Neural cell (in vitro differentiated cells): ENCODE measurements at regions not wholly inside any gene's neighbourhood (a gene's known extent, or its start where the extent isn't known, plus 50 kb on each side); places are given as distances from the start of the nearest gene placed in this dataset.
A peak's percentile ranks its signal among the peaks of the same experiment; 100 is the strongest.

Experiments
- H2AFZ ChIP-seq: fragments of 200-600, 300-800 bp; sonication (generic), shearing (Covaris generic); 2 replicates; pipeline ENCODE4 v1.6.0; 2014; ENCODE audit warnings: low read depth, mild to moderate bottlenecking, antibody characterized with exemption, low read length, moderate library complexity
- H3F3A ChIP-seq: fragments of 200-600 bp; shearing (Covaris generic); 2 replicates; pipeline ENCODE4 v1.6.1; 2016; ENCODE audit warnings: mild to moderate bottlenecking, moderate library complexity, mixed read lengths, antibody characterized with exemption, low read length; ENCODE audit not compliant: insufficient read depth, poor library complexity, severe bottlenecking
- H3K27ac ChIP-seq: fragments of 200-600, 300-800 bp; sonication (generic), shearing (Covaris generic); 2 replicates; pipeline ENCODE4 v1.5.1; 2014; ENCODE audit warnings: mild to moderate bottlenecking, low read length, moderate library complexity
- H3K27me3 ChIP-seq: fragments of 300-800, 200-600 bp; sonication (generic), shearing (Covaris generic); 2 replicates; pipeline ENCODE4 v1.6.0; 2014; ENCODE audit warnings: mild to moderate bottlenecking, low read depth, low read length, moderate library complexity; ENCODE audit not compliant: insufficient read depth
- H3K36me3 ChIP-seq: fragments of 300-800, 200-600 bp; sonication (generic), shearing (Covaris generic); 2 replicates; pipeline ENCODE4 v1.5.1; 2014; ENCODE audit warnings: mild to moderate bottlenecking, antibody characterized with exemption, low read length, moderate library complexity; ENCODE audit not compliant: insufficient read depth
- H3K4me2 ChIP-seq: fragments of 300-800, 200-600 bp; sonication (generic), shearing (Covaris generic); 2 replicates; pipeline ENCODE4 v1.6.0; 2014; ENCODE audit warnings: mild to moderate bottlenecking, low read length
- H3K4me3 ChIP-seq: fragments of 300-800, 200-600 bp; sonication (generic), shearing (Covaris generic); 2 replicates; pipeline ENCODE4 v1.5.1; 2014; ENCODE audit warnings: mild to moderate bottlenecking, low read length, moderate library complexity
- H3K79me2 ChIP-seq: fragments of 200-600 bp; shearing (Covaris generic); replicated peaks from 2 replicates; pipeline ENCODE4 v1.6.0; 2014; ENCODE audit warnings: mild to moderate bottlenecking, low read length, moderate library complexity; ENCODE audit not compliant: insufficient read depth
- H3K9ac ChIP-seq: fragments of 300-800, 200-600 bp; sonication (generic), shearing (Covaris generic); 2 replicates; pipeline ENCODE4 v1.6.1; 2016; ENCODE audit warnings: mild to moderate bottlenecking, low read length, mixed read lengths
- H3K9me2 ChIP-seq: fragments of 200-600 bp; shearing (Covaris generic); 2 replicates; pipeline ENCODE4 v1.6.1; 2016; ENCODE audit warnings: mild to moderate bottlenecking, low read length, mixed read lengths; ENCODE audit not compliant: insufficient read depth
- H3K9me3 ChIP-seq: fragments of 200-600, 300-800 bp; sonication (generic), shearing (Covaris generic); 2 replicates; pipeline ENCODE4 v1.6.1; 2016; ENCODE audit warnings: mild to moderate bottlenecking, mixed run types, low read length, moderate library complexity, mixed read lengths
- H4K20me1 ChIP-seq: fragments of 200-600 bp; shearing (Covaris generic); 2 replicates; pipeline ENCODE4 v1.6.1; 2016; ENCODE audit warnings: mild to moderate bottlenecking, mixed run types; ENCODE audit not compliant: insufficient read depth
- CTCF ChIP-seq: fragments of 450-650 bp; IDR thresholded peaks from 2 replicates; pipeline ENCODE4 v1.5.1; 2014; ENCODE audit warnings: antibody characterized with exemption, mild to moderate bottlenecking, moderate library complexity; ENCODE audit not compliant: poor library complexity, severe bottlenecking
- EP300 ChIP-seq: fragments of 450-650 bp; conservative IDR thresholded peaks from 2 replicates; pipeline ENCODE4 v1.6.1; 2014; ENCODE audit warnings: antibody characterized with exemption, mild to moderate bottlenecking, moderate library complexity; ENCODE audit not compliant: poor library complexity, severe bottlenecking
- EZH2 ChIP-seq: fragments of 200-600, 300-800 bp; shearing (Covaris generic), sonication (generic); IDR thresholded peaks from 2 replicates; pipeline ENCODE4 v1.6.1; 2014; ENCODE audit warnings: antibody characterized with exemption, low read length, borderline replicate concordance, mild to moderate bottlenecking; ENCODE audit not compliant: insufficient read depth, poor library complexity, severe bottlenecking
- MXI1 ChIP-seq: fragments of 450-650 bp; conservative IDR thresholded peaks from 2 replicates; pipeline ENCODE4 v1.6.1; 2014; ENCODE audit warnings: antibody characterized with exemption, mild to moderate bottlenecking; ENCODE audit not compliant: poor library complexity, severe bottlenecking
- POLR2AphosphoS5 ChIP-seq: IDR thresholded peaks from 2 replicates; pipeline ENCODE4 v1.6.1; 2012
- RAD21 ChIP-seq: fragments of 450-650 bp; conservative IDR thresholded peaks from 2 replicates; pipeline ENCODE4 v1.6.1; 2014; ENCODE audit warnings: antibody characterized with exemption, mild to moderate bottlenecking, moderate library complexity
- SMC3 ChIP-seq: fragments of 450-650 bp; conservative IDR thresholded peaks from 2 replicates; pipeline ENCODE4 v1.6.1; 2014; ENCODE audit warnings: antibody characterized with exemption, mild to moderate bottlenecking, moderate library complexity; ENCODE audit not compliant: poor library complexity
- TAF1 ChIP-seq: IDR thresholded peaks from 2 replicates; pipeline ENCODE4 v1.6.1; 2012; ENCODE audit warnings: low read depth
- TF ChIP-seq, protein P1 (sequence below): IDR thresholded peaks from 2 replicates; pipeline ENCODE4 v1.6.1; 2012; ENCODE audit warnings: borderline replicate concordance

DNA sequence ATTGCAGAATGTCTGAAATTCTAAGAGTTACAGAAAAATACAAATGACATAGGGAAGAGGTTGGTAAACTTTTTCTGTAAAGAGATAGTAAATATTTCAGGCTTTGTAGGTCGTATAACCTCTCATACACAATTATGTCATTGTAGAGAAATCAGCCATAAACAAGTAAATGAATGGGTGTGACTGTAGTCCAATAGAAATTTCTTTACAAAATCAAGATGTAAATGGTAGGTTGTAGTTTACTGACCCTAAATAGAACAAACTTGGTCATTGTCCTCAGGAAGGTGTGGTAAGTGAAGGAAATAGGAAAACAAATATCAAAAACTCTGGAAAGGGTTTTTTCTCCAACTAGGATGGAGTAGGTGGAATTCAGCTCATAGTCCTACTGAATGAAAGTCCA lies 415.5 kb upstream of the SPHKAP start:
- Histone ChIP-seq H3K9me3 (no peaks in the 10 kb centered on the region), H3K4me3 (no peak overlapping the region), H3K27me3 (no peaks in the 10 kb centered on the region), H3F3A (no peaks in the 10 kb centered on the region), H2AFZ (no peak overlapping the region), H3K9me2 (no peaks in the 10 kb centered on the region), H3K79me2 (no peaks in the 10 kb centered on the region), H3K36me3 (no peaks in the 10 kb centered on the region), H4K20me1 (no peaks in the 10 kb centered on the region), H3K4me2 (no peak overlapping the region), H3K27ac (no peak overlapping the region), H3K9ac (no peak overlapping the region)
- no peak for TF ChIP-seq SMC3
- TF ChIP-seq TAF1, result no peak
- TF ChIP-seq, protein P1, sequence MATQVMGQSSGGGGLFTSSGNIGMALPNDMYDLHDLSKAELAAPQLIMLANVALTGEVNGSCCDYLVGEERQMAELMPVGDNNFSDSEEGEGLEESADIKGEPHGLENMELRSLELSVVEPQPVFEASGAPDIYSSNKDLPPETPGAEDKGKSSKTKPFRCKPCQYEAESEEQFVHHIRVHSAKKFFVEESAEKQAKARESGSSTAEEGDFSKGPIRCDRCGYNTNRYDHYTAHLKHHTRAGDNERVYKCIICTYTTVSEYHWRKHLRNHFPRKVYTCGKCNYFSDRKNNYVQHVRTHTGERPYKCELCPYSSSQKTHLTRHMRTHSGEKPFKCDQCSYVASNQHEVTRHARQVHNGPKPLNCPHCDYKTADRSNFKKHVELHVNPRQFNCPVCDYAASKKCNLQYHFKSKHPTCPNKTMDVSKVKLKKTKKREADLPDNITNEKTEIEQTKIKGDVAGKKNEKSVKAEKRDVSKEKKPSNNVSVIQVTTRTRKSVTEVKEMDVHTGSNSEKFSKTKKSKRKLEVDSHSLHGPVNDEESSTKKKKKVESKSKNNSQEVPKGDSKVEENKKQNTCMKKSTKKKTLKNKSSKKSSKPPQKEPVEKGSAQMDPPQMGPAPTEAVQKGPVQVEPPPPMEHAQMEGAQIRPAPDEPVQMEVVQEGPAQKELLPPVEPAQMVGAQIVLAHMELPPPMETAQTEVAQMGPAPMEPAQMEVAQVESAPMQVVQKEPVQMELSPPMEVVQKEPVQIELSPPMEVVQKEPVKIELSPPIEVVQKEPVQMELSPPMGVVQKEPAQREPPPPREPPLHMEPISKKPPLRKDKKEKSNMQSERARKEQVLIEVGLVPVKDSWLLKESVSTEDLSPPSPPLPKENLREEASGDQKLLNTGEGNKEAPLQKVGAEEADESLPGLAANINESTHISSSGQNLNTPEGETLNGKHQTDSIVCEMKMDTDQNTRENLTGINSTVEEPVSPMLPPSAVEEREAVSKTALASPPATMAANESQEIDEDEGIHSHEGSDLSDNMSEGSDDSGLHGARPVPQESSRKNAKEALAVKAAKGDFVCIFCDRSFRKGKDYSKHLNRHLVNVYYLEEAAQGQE, result no peak
- TF ChIP-seq RAD21, result no peak
- TF ChIP-seq EZH2, result no peak
- TF ChIP-seq CTCF, result no peak
- no peak for TF ChIP-seq EP300
- no peak for TF ChIP-seq MXI1
- TF ChIP-seq POLR2AphosphoS5, result no peak

DNA sequence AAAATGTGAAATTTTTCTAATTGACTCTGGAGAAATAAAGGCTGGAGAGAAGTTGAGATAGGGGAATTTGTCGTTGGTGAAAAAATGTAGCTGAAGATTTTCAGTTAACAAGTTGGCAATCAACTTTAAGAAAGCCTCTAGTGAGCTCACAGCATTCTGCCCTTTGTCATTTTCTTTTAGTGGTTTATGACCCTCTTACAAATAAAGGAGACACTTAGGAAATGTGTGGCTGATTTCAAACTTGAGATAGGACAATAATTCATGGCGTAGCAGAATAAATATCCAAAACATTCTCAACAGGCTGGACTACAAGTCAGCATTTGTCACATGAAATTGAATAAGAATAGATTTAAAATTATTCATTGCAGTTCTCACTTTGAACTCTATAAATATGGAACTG lies 412.5 kb upstream of the SPHKAP start:
- H3K4me3 ChIP-seq, result no peak overlapping the region
- no peaks in the 10 kb centered on the region for H3F3A ChIP-seq
- H3K9me2 ChIP-seq, result no peaks in the 10 kb centered on the region
- H3K27me3 ChIP-seq, result no peaks in the 10 kb centered on the region
- H3K4me2 ChIP-seq, result no peak overlapping the region
- no peaks in the 10 kb centered on the region for H3K36me3 ChIP-seq
- H2AFZ ChIP-seq, result no peak overlapping the region
- TF ChIP-seq POLR2AphosphoS5 (no peak), SMC3 (no peak), EP300 (no peak), RAD21 (no peak), MXI1 (no peak), TAF1 (no peak), CTCF (no peak), EZH2 (no peak)
- TF ChIP-seq, protein P1, result no peak
- H3K79me2 ChIP-seq, result no peaks in the 10 kb centered on the region
- H3K9ac ChIP-seq, result no peak overlapping the region
- H4K20me1 ChIP-seq, result no peaks in the 10 kb centered on the region
- no peaks in the 10 kb centered on the region for H3K9me3 ChIP-seq
- peak overlapping the region; percentile 6 for H3K27ac ChIP-seq
